Tibial artery (tissue), 4 donors: ENCODE measurements at regions not wholly inside any gene's neighbourhood (a gene's known extent, or its start where the extent isn't known, plus 50 kb on each side); places are given as distances from the start of the nearest gene placed in this dataset.

Source experiments
- DNase-seq, 2 donors: peaks; one replicate each; pipeline ENCODE4 v3.0.0-alpha.2; 2019
- H3K27ac ChIP-seq, 2 donors: fragments of 200-600 bp; sonication (generic) in 1 of 2; 1 replicate in 1 of 2; 2 replicates in 1 of 2; pipeline ENCODE4 v1.5.1; 2018 to 2019; ENCODE audit warnings: mild to moderate bottlenecking in 1 of 2
- H3K27me3 ChIP-seq, 2 donors: fragments of 200-600 bp; sonication (generic) in 1 of 2; one replicate each; pipeline versions ENCODE4 v1.5.1 to v1.6.0; 2016 to 2019
- H3K36me3 ChIP-seq, 3 donors: fragments of 200-600 bp; sonication (generic) in 2 of 3; one replicate each; pipeline ENCODE4 v1.5.1; 2016 to 2019; ENCODE audit warnings: mild to moderate bottlenecking in 2 of 3
- H3K4me1 ChIP-seq, 4 donors: fragments of 200-600 bp; sonication (generic) in 2 of 4; 1 replicate in 3 of 4; 2 replicates in 1 of 4; pipeline ENCODE4 v1.5.1; 2016 to 2019
- H3K4me3 ChIP-seq, 2 donors: fragments of 200-600 bp; sonication (generic) in 1 of 2; 1 replicate in 1 of 2; 2 replicates in 1 of 2; pipeline ENCODE4 v1.5.1; 2018 to 2019; ENCODE audit warnings: mild to moderate bottlenecking in 2 of 2
- H3K9me3 ChIP-seq, 3 donors: fragments of 200-600 bp; sonication (generic) in 1 of 3; one replicate each; pipeline ENCODE4 v1.5.1; 2016 to 2019
- CTCF ChIP-seq, 2 experiments: fragments of 200-600 bp in 1 of 2; fragments of 450-650 bp in 1 of 2; IDR thresholded peaks; one replicate each; pipeline ENCODE4 v1.5.1; 2017 to 2019; ENCODE audit warnings: antibody characterized with exemption in 2 of 2, mild to moderate bottlenecking in 1 of 2, moderate library complexity in 1 of 2
- intact Hi-C: fragments of 100-400 bp; cut with DNase I; formaldehyde crosslinking; loops from one replicate; pipeline ENCODE4 v1.15.0; 2023; ENCODE audit warnings: low total_unique reads

DNA sequence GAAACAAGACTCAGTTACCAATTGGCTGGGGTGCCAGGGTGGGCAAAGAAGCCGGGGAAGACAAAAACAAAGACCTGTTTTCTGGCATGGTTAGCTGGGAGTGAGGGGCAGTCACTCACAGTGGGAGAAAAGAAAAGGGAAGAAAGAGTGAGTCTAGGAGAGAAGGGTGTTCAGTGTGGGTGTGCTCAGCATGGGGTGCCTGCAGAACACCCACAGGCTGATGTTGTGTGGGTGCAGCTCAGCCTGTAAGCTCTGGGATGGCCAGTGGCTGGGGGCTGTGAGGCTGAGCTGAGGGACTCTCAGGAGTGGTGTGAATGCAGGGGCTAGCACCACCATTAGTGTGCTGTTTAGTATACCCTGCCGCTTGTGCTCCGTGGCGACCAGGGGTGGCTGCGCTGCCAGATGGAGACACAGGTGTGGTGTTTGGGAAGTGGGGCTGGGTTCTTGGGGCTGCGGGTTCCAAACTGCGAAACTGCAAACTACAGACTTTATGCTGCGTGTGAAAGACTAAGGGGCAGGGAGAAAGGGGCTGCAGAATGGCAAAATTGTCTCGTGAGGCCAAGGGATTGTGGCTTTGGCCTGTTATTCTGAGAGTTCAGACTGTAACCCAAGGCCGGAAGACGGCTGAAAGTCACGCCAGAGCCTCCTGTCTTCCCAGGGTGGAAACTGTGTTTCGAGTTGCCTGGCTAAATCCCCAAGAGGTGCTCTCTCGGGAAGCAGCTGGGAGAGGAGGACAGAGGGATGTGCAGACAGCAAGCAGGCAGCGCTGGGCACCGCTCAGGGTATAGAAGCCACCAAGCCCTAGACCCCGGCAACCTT lies 156.3 kb downstream of the TTC32 start:
- DNase-seq = no peak
- no peak overlapping the region for H3K4me3 ChIP-seq
- H3K27me3 ChIP-seq = no peaks in the 10 kb centered on the region
- no peaks in the 10 kb centered on the region for H3K36me3 ChIP-seq
- H3K9me3 ChIP-seq = no peaks in the 10 kb centered on the region
- no peak overlapping the region for H3K27ac ChIP-seq
- peaks cover 0 to 37% (median 20%) of the 10 kb centered on the region in 4 donors for H3K4me1 ChIP-seq
- intact Hi-C loops = loop anchor here (10.0 kb wide), 1 partner anchor 109 kb away; no protein-coding TSS in a partner anchor
- TF ChIP-seq CTCF (IDR thresholded peaks at IDR 0.05) = no peak

DNA sequence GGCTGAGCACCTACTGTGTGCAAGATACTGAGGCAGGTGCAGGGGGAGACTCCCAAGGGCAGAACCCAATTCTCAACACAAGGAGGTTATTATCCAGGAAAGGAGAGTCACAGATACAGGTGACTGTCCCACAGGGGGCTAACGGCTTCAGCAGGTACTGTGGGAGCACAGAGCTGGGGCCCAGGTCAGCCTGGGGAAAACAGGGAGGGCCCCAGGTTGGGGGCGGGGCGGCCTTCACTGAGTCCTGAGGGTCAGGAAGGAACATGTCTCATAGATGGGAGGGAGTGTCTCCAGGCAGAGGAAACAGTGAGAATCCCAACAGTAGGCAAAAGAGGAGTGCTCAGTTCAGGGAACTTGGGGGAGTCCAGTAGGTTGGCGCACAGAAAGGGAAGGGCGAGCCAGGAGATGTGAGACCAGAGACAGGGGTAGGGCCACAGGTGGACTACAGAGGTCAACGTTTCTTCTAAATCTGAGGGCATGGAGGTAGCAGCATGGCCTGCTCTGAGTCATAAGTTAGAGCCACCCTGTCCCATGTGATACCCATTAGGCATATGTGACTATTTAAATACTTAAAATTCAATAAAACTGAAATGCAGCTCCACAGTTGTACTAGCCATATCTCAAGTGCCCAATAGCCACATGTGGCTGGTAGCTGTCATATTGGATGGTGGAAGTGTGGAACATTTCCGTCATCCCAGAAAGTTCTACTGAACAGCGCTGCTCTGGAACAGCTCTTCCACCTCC lies 157.2 kb downstream of the TTC32 start:
- Histone ChIP-seq H3K36me3 (no peaks in the 10 kb centered on the region), H3K4me3 (no peak overlapping the region), H3K9me3 (no peaks in the 10 kb centered on the region), H3K27me3 (no peaks in the 10 kb centered on the region), H3K4me1 (peaks cover 0 to 41% (median 21%) of the 10 kb centered on the region in 4 donors), H3K27ac (no peak overlapping the region)
- intact Hi-C loops = loop anchor here (5.0 to 10.0 kb wide), 2 partner anchors 58 to 110 kb away; no protein-coding TSS in a partner anchor
- TF ChIP-seq CTCF (IDR thresholded peaks at IDR 0.05) = no peak
- no peak for DNase-seq

GRCh38 chr2:19743641-19744040 lies 158.1 kb downstream of the TTC32 start:
- TF ChIP-seq CTCF (IDR thresholded peaks at IDR 0.05) = no peak
- H3K27ac ChIP-seq = peak overlapping the region in 1 of 2 donors; percentile 53
- intact Hi-C loops = loop anchor here (5.0 to 10.0 kb wide), 2 partner anchors 59 to 111 kb away; no protein-coding TSS in a partner anchor
- H3K27me3 ChIP-seq = no peaks in the 10 kb centered on the region
- H3K9me3 ChIP-seq = no peaks in the 10 kb centered on the region
- no peak for DNase-seq
- H3K4me1 ChIP-seq = peaks cover 0 to 48% (median 26%) of the 10 kb centered on the region in 4 donors
- no peaks in the 10 kb centered on the region for H3K36me3 ChIP-seq
- no peak overlapping the region for H3K4me3 ChIP-seq

- Histone ChIP-seq H3K9me3 (no peaks in the 10 kb centered on the region), H3K27ac (peak overlapping the region; percentile 29 to 53), H3K4me1 (peaks cover 0 to 48% (median 28%) of the 10 kb centered on the region in 4 donors), H3K27me3 (no peaks in the 10 kb centered on the region), H3K4me3 (no peak overlapping the region), H3K36me3 (no peaks in the 10 kb centered on the region)
- no peak for TF ChIP-seq CTCF (IDR thresholded peaks at IDR 0.05)
- no peak for DNase-seq
- intact Hi-C loops = loop anchor here (5.0 to 10.0 kb wide), 2 partner anchors 59 to 112 kb away; no protein-coding TSS in a partner anchor
These were observed 158.9 kb downstream of the TTC32 start for GRCh38 chr2:19742872-19743271.

DNA sequence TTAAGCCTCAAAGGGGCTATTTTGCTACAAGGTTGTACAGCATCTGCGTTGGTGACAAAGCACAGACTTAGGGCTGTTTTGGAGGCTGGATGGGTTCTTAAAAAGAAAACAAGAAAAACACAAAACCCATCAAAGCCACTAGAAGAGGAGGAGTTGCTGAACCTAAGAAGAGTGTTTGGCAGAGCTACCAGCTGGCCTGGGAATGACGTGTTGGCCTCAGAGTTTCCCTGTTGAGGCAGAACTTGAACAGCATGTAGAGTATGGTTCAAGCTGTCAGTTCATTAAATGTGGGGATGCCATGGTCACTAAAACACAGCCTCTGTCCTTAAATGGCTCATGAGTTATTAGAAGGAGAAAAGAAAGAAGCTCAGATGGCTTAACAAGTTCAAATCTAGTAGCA lies 162.5 kb downstream of the TTC32 start:
- H3K4me3 ChIP-seq = no peak overlapping the region
- TF ChIP-seq CTCF (IDR thresholded peaks at IDR 0.05) = no peak
- intact Hi-C loops = loop anchor here (5.0 to 10.0 kb wide), 2 partner anchors 62 to 384 kb away; partner anchors contain the start of gene OSR1
- H3K36me3 ChIP-seq = no peaks in the 10 kb centered on the region
- DNase-seq = peak; percentile 67 to 83
- H3K27me3 ChIP-seq = no peaks in the 10 kb centered on the region
- peaks cover 0 to 43% (median 19%) of the 10 kb centered on the region in 4 donors for H3K4me1 ChIP-seq
- peak overlapping the region; percentile 75 to 86 for H3K27ac ChIP-seq
- H3K9me3 ChIP-seq = no peaks in the 10 kb centered on the region
